ENCODE measurements at regions not wholly inside any gene's neighbourhood (a gene's known extent, or its start where the extent isn't known, plus 50 kb on each side); places are given as distances from the start of the nearest gene placed in this dataset.

DNA sequence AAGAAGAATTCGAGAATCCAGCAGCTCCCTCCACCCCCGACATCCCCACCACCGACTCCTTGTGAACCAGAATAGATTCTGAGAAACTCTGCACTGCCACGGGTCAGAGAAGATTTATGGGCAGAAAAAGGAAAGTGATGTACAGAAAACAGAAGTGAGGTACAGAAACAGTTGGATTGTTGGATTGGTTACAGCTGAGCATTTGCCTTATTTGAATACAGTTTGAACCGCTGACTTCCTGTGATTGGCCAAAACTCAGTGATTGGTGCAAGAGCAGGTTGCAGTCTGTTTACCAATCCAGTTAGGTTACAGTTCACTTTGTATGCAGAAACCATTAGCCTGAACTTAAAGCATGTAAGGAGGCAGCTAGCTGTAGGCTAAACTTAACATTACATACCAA, 131.2 kb upstream of the HDDC2 start:
- TF ChIP-seq, protein P1, sequence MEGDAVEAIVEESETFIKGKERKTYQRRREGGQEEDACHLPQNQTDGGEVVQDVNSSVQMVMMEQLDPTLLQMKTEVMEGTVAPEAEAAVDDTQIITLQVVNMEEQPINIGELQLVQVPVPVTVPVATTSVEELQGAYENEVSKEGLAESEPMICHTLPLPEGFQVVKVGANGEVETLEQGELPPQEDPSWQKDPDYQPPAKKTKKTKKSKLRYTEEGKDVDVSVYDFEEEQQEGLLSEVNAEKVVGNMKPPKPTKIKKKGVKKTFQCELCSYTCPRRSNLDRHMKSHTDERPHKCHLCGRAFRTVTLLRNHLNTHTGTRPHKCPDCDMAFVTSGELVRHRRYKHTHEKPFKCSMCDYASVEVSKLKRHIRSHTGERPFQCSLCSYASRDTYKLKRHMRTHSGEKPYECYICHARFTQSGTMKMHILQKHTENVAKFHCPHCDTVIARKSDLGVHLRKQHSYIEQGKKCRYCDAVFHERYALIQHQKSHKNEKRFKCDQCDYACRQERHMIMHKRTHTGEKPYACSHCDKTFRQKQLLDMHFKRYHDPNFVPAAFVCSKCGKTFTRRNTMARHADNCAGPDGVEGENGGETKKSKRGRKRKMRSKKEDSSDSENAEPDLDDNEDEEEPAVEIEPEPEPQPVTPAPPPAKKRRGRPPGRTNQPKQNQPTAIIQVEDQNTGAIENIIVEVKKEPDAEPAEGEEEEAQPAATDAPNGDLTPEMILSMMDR (IDR thresholded peaks at IDR 0.05; ENCODE audit: extremely low read depth in 1 of 2, insufficient read depth in 1 of 2, low read depth in 1 of 2, low read length in 2 of 2): no peak
- TF ChIP-seq MYC (IDR thresholded peaks at IDR 0.05; ENCODE audit: low read depth, low read length): no peak

Measured in endothelial cell of umbilical vein (primary cell).